H9 (cell line): ENCODE measurements at regions not wholly inside any gene's neighbourhood (a gene's known extent, or its start where the extent isn't known, plus 50 kb on each side); places are given as distances from the start of the nearest gene placed in this dataset.

Experiments used
- DNase-seq: peaks from one replicate; pipeline ENCODE4 v3.0.0-alpha.2; 2017
- H2AFZ ChIP-seq: one replicate; pipeline ENCODE4 v1.6.1; 2013; ENCODE audit warnings: mild to moderate bottlenecking, low read length, control low read depth, moderate library complexity
- H2AK5ac ChIP-seq: 2 replicates; pipeline ENCODE4 v1.6.1; 2013; ENCODE audit warnings: low read length, control low read depth, mixed read lengths; ENCODE audit not compliant: insufficient read length
- H2BK120ac ChIP-seq: one replicate; pipeline ENCODE4 v1.6.1; 2013; ENCODE audit warnings: low read depth, mild to moderate bottlenecking, low read length, control low read depth, inconsistent platforms; ENCODE audit not compliant: poor library complexity, severe bottlenecking
- H2BK12ac ChIP-seq: 2 replicates; pipeline ENCODE4 v1.6.1; 2013; ENCODE audit warnings: low read length, control low read depth, mixed read lengths, low read depth; ENCODE audit not compliant: insufficient read length
- H2BK15ac ChIP-seq: 2 replicates; pipeline ENCODE4 v1.6.1; 2013; ENCODE audit warnings: low read depth, low read length, control low read depth
- H2BK20ac ChIP-seq: one replicate; pipeline ENCODE4 v1.6.1; 2013; ENCODE audit warnings: low read depth, mild to moderate bottlenecking, low read length, control low read depth, inconsistent platforms; ENCODE audit not compliant: poor library complexity, severe bottlenecking
- H2BK5ac ChIP-seq: 2 replicates; pipeline ENCODE4 v1.6.1; 2013; ENCODE audit warnings: low read length, control low read depth, mixed read lengths; ENCODE audit not compliant: insufficient read length
- H3K14ac ChIP-seq: 2 replicates; pipeline ENCODE4 v1.6.1; 2013; ENCODE audit warnings: low read length, control low read depth; ENCODE audit not compliant: insufficient read depth
- H3K18ac ChIP-seq: 2 replicates; pipeline ENCODE4 v1.6.1; 2013; ENCODE audit warnings: low read depth, mild to moderate bottlenecking, mixed read lengths, low read length, control low read depth; ENCODE audit not compliant: insufficient read length
- H3K23ac ChIP-seq: 2 replicates; pipeline ENCODE4 v1.6.1; 2013; ENCODE audit warnings: low read length, control low read depth, mixed read lengths, low read depth; ENCODE audit not compliant: insufficient read length
- H3K23me2 ChIP-seq: 2 replicates; pipeline ENCODE4 v1.6.1; 2013; ENCODE audit warnings: low read depth, mild to moderate bottlenecking, mixed read lengths, low read length, control low read depth; ENCODE audit not compliant: insufficient read length, poor library complexity, severe bottlenecking
- H3K27ac ChIP-seq: 2 replicates; pipeline ENCODE4 v1.5.1; 2013; ENCODE audit warnings: low read length, control low read depth, mixed read lengths, low read depth; ENCODE audit not compliant: insufficient read length
- H3K27me3 ChIP-seq: 2 replicates; pipeline ENCODE4 v1.6.1; 2013; ENCODE audit warnings: low read length, control low read depth, inconsistent platforms; ENCODE audit not compliant: insufficient read depth
- H3K4ac ChIP-seq: 2 replicates; pipeline ENCODE4 v1.6.1; 2013; ENCODE audit warnings: low read depth, mild to moderate bottlenecking, control low read depth, inconsistent platforms, low read length, moderate library complexity
- H3K4me1 ChIP-seq: 2 replicates; pipeline ENCODE4 v1.6.1; 2013; ENCODE audit warnings: low read length, control low read depth, inconsistent platforms; ENCODE audit not compliant: insufficient read depth
- H3K4me2 ChIP-seq: 2 replicates; pipeline ENCODE4 v1.6.1; 2013; ENCODE audit warnings: low read length, control low read depth, mixed read lengths; ENCODE audit not compliant: insufficient read length, insufficient read depth
- H3K56ac ChIP-seq: 2 replicates; pipeline ENCODE4 v1.6.1; 2013; ENCODE audit warnings: low read depth, mild to moderate bottlenecking, mixed read lengths, low read length, control low read depth; ENCODE audit not compliant: insufficient read length
- H3K79me1 ChIP-seq: 2 replicates; pipeline ENCODE4 v1.6.1; 2013; ENCODE audit warnings: low read depth, mild to moderate bottlenecking, moderate library complexity, low read length, control low read depth, inconsistent platforms; ENCODE audit not compliant: insufficient read depth, poor library complexity, severe bottlenecking
- H3K79me2 ChIP-seq: 2 replicates; pipeline ENCODE4 v1.6.1; 2013; ENCODE audit warnings: low read length, control low read depth, inconsistent platforms; ENCODE audit not compliant: insufficient read depth
- H3K9ac ChIP-seq: 2 replicates; pipeline ENCODE4 v1.6.1; 2013; ENCODE audit warnings: low read length, control low read depth, mixed read lengths; ENCODE audit not compliant: insufficient read length; ENCODE audit errors: extremely low read depth
- H3K9me3 ChIP-seq: one replicate; pipeline ENCODE4 v1.6.1; 2013; ENCODE audit warnings: low read depth, low read length, inconsistent platforms; ENCODE audit not compliant: control insufficient read depth
- H3T11ph ChIP-seq: one replicate; pipeline ENCODE4 v1.6.1; 2013; ENCODE audit warnings: mild to moderate bottlenecking, low read length, control low read depth, inconsistent platforms
- H4K20me1 ChIP-seq: one replicate; pipeline ENCODE4 v1.6.1; 2013; ENCODE audit not compliant: control insufficient read depth, insufficient read length, insufficient read depth
- H4K5ac ChIP-seq: 2 replicates; pipeline ENCODE4 v1.6.1; 2013; ENCODE audit warnings: low read depth, mild to moderate bottlenecking, mixed read lengths, low read length, control low read depth; ENCODE audit not compliant: insufficient read length
- H4K8ac ChIP-seq: replicated peaks from 2 replicates; pipeline ENCODE4 v1.6.1; 2013; ENCODE audit warnings: low read length, control low read depth, mixed read lengths, low read depth; ENCODE audit not compliant: insufficient read length
- H4K91ac ChIP-seq: 2 replicates; pipeline ENCODE4 v1.6.1; 2013; ENCODE audit warnings: low read depth, mild to moderate bottlenecking, moderate library complexity, mixed read lengths, low read length, control low read depth; ENCODE audit not compliant: insufficient read length
- H3K27ac Mint-ChIP-seq, 3 experiments: 2 replicates in 2 of 3; 3 replicates in 1 of 3; pipeline ENCODE4 v1.8.0; 2020 to 2021; ENCODE audit warnings: mixed read lengths in 3 of 3, mild to moderate bottlenecking in 1 of 3, moderate library complexity in 1 of 3
- H3K27me3 Mint-ChIP-seq: 2 replicates; pipeline ENCODE4 v1.8.0; 2021; ENCODE audit warnings: low read depth, mild to moderate bottlenecking, moderate library complexity, mixed read lengths
- H3K36me3 Mint-ChIP-seq, 3 experiments: 2 replicates in 2 of 3; 3 replicates in 1 of 3; pipeline ENCODE4 v1.8.0; 2020 to 2021; ENCODE audit warnings: low read depth in 3 of 3, mixed read lengths in 3 of 3; ENCODE audit not compliant: insufficient read depth in 1 of 3
- H3K4me1 Mint-ChIP-seq, 2 experiments: 2 replicates each; pipeline ENCODE4 v1.8.0; 2020; ENCODE audit warnings: mixed read lengths in 2 of 2
- H3K4me3 Mint-ChIP-seq, 2 experiments: 2 replicates in 1 of 2; 3 replicates in 1 of 2; pipeline ENCODE4 v1.8.0; 2020 to 2021; ENCODE audit warnings: mild to moderate bottlenecking in 2 of 2, mixed read lengths in 2 of 2, moderate library complexity in 1 of 2
- H3K9me3 Mint-ChIP-seq, 2 experiments: 2 replicates in 1 of 2; 3 replicates in 1 of 2; pipeline ENCODE4 v1.8.0; 2020; ENCODE audit warnings: mild to moderate bottlenecking in 2 of 2, mixed read lengths in 2 of 2, moderate library complexity in 1 of 2
- CTCF ChIP-seq: fragments of 200-600 bp; sonication (generic); conservative IDR thresholded peaks from 3 replicates; pipeline ENCODE4 v1.8.0; 2021; ENCODE audit warnings: antibody characterized with exemption, mild to moderate bottlenecking
- WGBS: extraction: QIAGEN DNeasy Blood & Tissue Kit; methylation state at CpG from one replicate; pipeline ENCODE4 v1.1.7; 2013; ENCODE audit warnings: missing lambda C conversion rate, low lambda C conversion rate, mixed read lengths; ENCODE audit not compliant: insufficient read length; ENCODE audit errors: extremely low coverage; 5-methylcytosine and 5-hydroxymethylcytosine counted together

- no peak overlapping the region for H4K5ac ChIP-seq
- peaks cover 2% of the 10 kb centered on the region; the same call in 1 of the 2 replicates for H3K79me2 ChIP-seq
- no peaks in the 10 kb centered on the region for H3K27me3 Mint-ChIP-seq
- no peak overlapping the region for H4K91ac ChIP-seq
- no peaks in the 10 kb centered on the region for H4K20me1 ChIP-seq
- H2BK120ac ChIP-seq, result no peak overlapping the region
- no peak overlapping the region for H2BK15ac ChIP-seq
- no peaks in the 10 kb centered on the region for H3K79me1 ChIP-seq
- no peak overlapping the region for H3K14ac ChIP-seq
- H3K27ac Mint-ChIP-seq, result no peak overlapping the region
- no peak overlapping the region for H3K4me3 Mint-ChIP-seq
- peaks cover 0 to 13% (median 6%) of the 10 kb centered on the region in 3 experiments; a peak in 6 of 7 replicates for H3K36me3 Mint-ChIP-seq
- H3K4me1 Mint-ChIP-seq, result peaks cover 10% of the 10 kb centered on the region in 2 experiments
- H3K4me1 ChIP-seq, result no peaks in the 10 kb centered on the region
- H2BK20ac ChIP-seq, result no peak overlapping the region
- no peak overlapping the region for H3K27ac ChIP-seq
- no CpG with 5 or more reads among the region's 2 CpGs for WGBS
- no peaks in the 10 kb centered on the region for H3K23me2 ChIP-seq
- no peak overlapping the region for H2BK12ac ChIP-seq
- no peak overlapping the region for H3K4me2 ChIP-seq
- no peak overlapping the region for H3K23ac ChIP-seq
- H3K9me3 Mint-ChIP-seq, result no peaks in the 10 kb centered on the region; a peak in 1 of 5 replicates
- H3K18ac ChIP-seq, result no peak overlapping the region
- H3K9me3 ChIP-seq, result no peaks in the 10 kb centered on the region
- no peak overlapping the region for H3K4ac ChIP-seq
- no peak overlapping the region for H3T11ph ChIP-seq
- H2AFZ ChIP-seq, result no peak overlapping the region
- H4K8ac ChIP-seq, result no peak overlapping the region
- no peak for DNase-seq
- no peak overlapping the region for H3K9ac ChIP-seq
- no peaks in the 10 kb centered on the region for H3K27me3 ChIP-seq
- TF ChIP-seq CTCF, result no peak
- H2AK5ac ChIP-seq, result no peak overlapping the region
- H3K56ac ChIP-seq, result no peak overlapping the region
- H2BK5ac ChIP-seq, result no peak overlapping the region
These were observed 142.4 kb downstream of the C9orf152 start for GRCh38 chr9:110065532-110065931.
